A549 (cell line): ENCODE measurements at regions not wholly inside any gene's neighbourhood (a gene's known extent, or its start where the extent isn't known, plus 50 kb on each side); places are given as distances from the start of the nearest gene placed in this dataset.
"Not testable (repeated sequence)": the region's sequence is repeated elsewhere in the genome, so short reads cannot be mapped to it uniquely, and the experiment has no call there.

Source experiments
- ATAC-seq, 2 experiments: fragments of 200-7000 bp in 1 of 2; fragments of >200 bp in 1 of 2; cut with Nextera tagmentation in 1 of 2; cut with Tn5 transposase in 1 of 2; 3 replicates each; pipeline versions ENCODE4 v1.8.0 to v1.9.1; 2018 to 2020; ENCODE audit warnings: mild to moderate bottlenecking in 1 of 2, moderate library complexity in 1 of 2
- CTCF ChIA-PET: fragments of 300-600 bp; sonication (Branson Sonifier 250); formaldehyde crosslinking; extraction: SDS; loops from one replicate; lab custom pipeline; 2021; ENCODE audit warnings: antibody characterized with exemption, inconsistent platforms; lab: Yijun Ruan, JAX
- POLR2A ChIA-PET: fragments of 350-600 bp; formaldehyde crosslinking; extraction: SDS; loops from one replicate; lab custom pipeline; 2021; ENCODE audit warnings: antibody characterized with exemption, inconsistent platforms; lab: Yijun Ruan, JAX
- DNase-seq, 2 experiments: peaks; one replicate each; pipeline versions ENCODE4 v3.0.0 to v3.0.0-alpha.2; 2011 to 2016; ENCODE audit warnings: low read depth in 1 of 2, low spot score in 1 of 2
- FAIRE-seq: peaks from 2 replicates; lab custom pipeline; 2011; peaks lifted over from hg19 to GRCh38; lab: Jason Lieb, UNC
- H3K27ac ChIP-seq, 2 experiments: fragments of >200 bp; sonication (Bioruptor Twin); formaldehyde crosslinking; 3 replicates each; pipeline ENCODE4 v1.5.1; 2016 to 2017
- H3K4me1 ChIP-seq: fragments of >200 bp; sonication (Bioruptor Twin); formaldehyde crosslinking; 3 replicates; pipeline ENCODE4 v1.6.1; 2016
- H3K4me2 ChIP-seq: fragments of >200 bp; sonication (Bioruptor Twin); formaldehyde crosslinking; 3 replicates; pipeline ENCODE4 v1.6.1; 2016
- H3K4me3 ChIP-seq: fragments of >200 bp; sonication (Bioruptor Twin); formaldehyde crosslinking; 3 replicates; pipeline ENCODE4 v1.5.1; 2016
- H3K9me3 ChIP-seq: fragments of >200 bp; sonication (Bioruptor Twin); formaldehyde crosslinking; 3 replicates; pipeline ENCODE4 v1.6.1; 2016
- CBX2 ChIP-seq: fragments of 200-600 bp; sonication (generic); IDR thresholded peaks from 2 replicates; pipeline ENCODE4 v1.6.1; 2016; ENCODE audit warnings: low read depth, mild to moderate bottlenecking, borderline replicate concordance
- CBX8 ChIP-seq: fragments of 200-600 bp; sonication (generic); IDR thresholded peaks from 2 replicates; pipeline ENCODE4 v1.6.1; 2016
- CEBPB ChIP-seq, 2 experiments: fragments of >200 bp in 1 of 2; sonication (Bioruptor Twin) in 1 of 2; formaldehyde crosslinking in 1 of 2; IDR thresholded peaks; 2 replicates each; pipeline ENCODE4 v1.6.1; 2012 to 2016
- CHD2 ChIP-seq: fragments of 150-350 bp; IDR thresholded peaks from 2 replicates; pipeline ENCODE4 v1.6.1; 2014; ENCODE audit warnings: low read length; ENCODE audit not compliant: partially characterized antibody
- EHMT2 ChIP-seq: fragments of 200-600 bp; sonication (generic); IDR thresholded peaks from 2 replicates; pipeline ENCODE4 v1.6.1; 2016; ENCODE audit warnings: antibody characterized with exemption, low read depth, mild to moderate bottlenecking, moderate library complexity
- EP300 ChIP-seq, 2 experiments: fragments of >200 bp; sonication (Bioruptor Twin); formaldehyde crosslinking; IDR thresholded peaks; 2 replicates in 1 of 2; 3 replicates in 1 of 2; pipeline ENCODE4 v1.6.1; 2016 to 2017
- ESRRA ChIP-seq: fragments of 150-350 bp; IDR thresholded peaks from 2 replicates; pipeline ENCODE4 v1.6.1; 2014; ENCODE audit warnings: mild to moderate bottlenecking, low read length, borderline replicate concordance
- HEYL ChIP-seq: fragments of 250-450 bp; sonication (Bioruptor Pico); IDR thresholded peaks from 2 replicates; pipeline ENCODE4 v1.8.0; 2021; ENCODE audit warnings: mild to moderate bottlenecking, moderate library complexity
- MAFK ChIP-seq: fragments of 450-650 bp; IDR thresholded peaks from 2 replicates; pipeline ENCODE4 v1.6.1; 2014; ENCODE audit not compliant: partially characterized antibody
- MAX ChIP-seq: IDR thresholded peaks from 2 replicates; pipeline ENCODE4 v1.6.1; 2012
- POLR2A ChIP-seq: IDR thresholded peaks from 2 replicates; pipeline ENCODE4 v1.6.1; 2012; ENCODE audit warnings: mild to moderate bottlenecking, low read length
- POLR2AphosphoS2 ChIP-seq: conservative IDR thresholded peaks from 2 replicates; pipeline ENCODE4 v1.6.1; 2012; ENCODE audit warnings: low read length, improper control_type of control experiment, inconsistent platforms
- RAD21 ChIP-seq, 2 experiments: fragments of >200 bp in 1 of 2; sonication (Bioruptor Twin) in 1 of 2; formaldehyde crosslinking in 1 of 2; IDR thresholded peaks in 1 of 2; conservative IDR thresholded peaks in 1 of 2; 2 replicates in 1 of 2; 3 replicates in 1 of 2; pipeline ENCODE4 v1.6.1; 2012 to 2018; ENCODE audit warnings: inconsistent platforms in 1 of 2
- RNF2 ChIP-seq: fragments of 200-600 bp; sonication (generic); IDR thresholded peaks from 2 replicates; pipeline ENCODE4 v1.6.1; 2016; ENCODE audit warnings: low read depth, mild to moderate bottlenecking, antibody characterized with exemption, moderate library complexity, borderline replicate concordance
- SMC3 ChIP-seq: fragments of >200 bp; sonication (Bioruptor Twin); formaldehyde crosslinking; IDR thresholded peaks from 3 replicates; pipeline ENCODE4 v1.6.1; 2018; ENCODE audit warnings: inconsistent platforms
- ZFP36 ChIP-seq: fragments of 450-650 bp; IDR thresholded peaks from 2 replicates; pipeline ENCODE4 v1.6.1; 2014; ENCODE audit warnings: borderline replicate concordance; ENCODE audit not compliant: partially characterized antibody
- ZSCAN20 ChIP-seq: fragments of 250-450 bp; sonication (Bioruptor Pico); IDR thresholded peaks from 2 replicates; pipeline ENCODE4 v1.8.0; 2022; ENCODE audit warnings: mild to moderate bottlenecking, moderate library complexity
- WGBS: methylation state at CpG from one replicate; pipeline ENCODE4 v1.1.6; 2017; ENCODE audit errors: missing lambda C conversion rate; 5-methylcytosine and 5-hydroxymethylcytosine counted together
- TF ChIP-seq, protein P1 (sequence below): fragments of >200 bp; sonication (Bioruptor Twin); formaldehyde crosslinking; IDR thresholded peaks from 3 replicates; pipeline ENCODE4 v1.5.1; 2016
- TF ChIP-seq, protein P2 (sequence below): IDR thresholded peaks from 2 replicates; pipeline ENCODE4 v1.6.1; 2012
- TF ChIP-seq, protein P3 (sequence below): fragments of 250-450 bp; sonication (Bioruptor Pico); IDR thresholded peaks from 2 replicates; pipeline ENCODE4 v1.5.0; 2020; ENCODE audit warnings: low read depth, mild to moderate bottlenecking, moderate library complexity
- TF ChIP-seq, protein P4 (sequence below): fragments of >200 bp; sonication (Bioruptor Twin); formaldehyde crosslinking; IDR thresholded peaks from 3 replicates; pipeline ENCODE4 v1.6.1; 2016
- TF ChIP-seq, protein P5 (sequence below): fragments of 150-350 bp; IDR thresholded peaks from 2 replicates; pipeline ENCODE4 v1.6.1; 2014; ENCODE audit warnings: low read depth, mild to moderate bottlenecking, low read length

DNA sequence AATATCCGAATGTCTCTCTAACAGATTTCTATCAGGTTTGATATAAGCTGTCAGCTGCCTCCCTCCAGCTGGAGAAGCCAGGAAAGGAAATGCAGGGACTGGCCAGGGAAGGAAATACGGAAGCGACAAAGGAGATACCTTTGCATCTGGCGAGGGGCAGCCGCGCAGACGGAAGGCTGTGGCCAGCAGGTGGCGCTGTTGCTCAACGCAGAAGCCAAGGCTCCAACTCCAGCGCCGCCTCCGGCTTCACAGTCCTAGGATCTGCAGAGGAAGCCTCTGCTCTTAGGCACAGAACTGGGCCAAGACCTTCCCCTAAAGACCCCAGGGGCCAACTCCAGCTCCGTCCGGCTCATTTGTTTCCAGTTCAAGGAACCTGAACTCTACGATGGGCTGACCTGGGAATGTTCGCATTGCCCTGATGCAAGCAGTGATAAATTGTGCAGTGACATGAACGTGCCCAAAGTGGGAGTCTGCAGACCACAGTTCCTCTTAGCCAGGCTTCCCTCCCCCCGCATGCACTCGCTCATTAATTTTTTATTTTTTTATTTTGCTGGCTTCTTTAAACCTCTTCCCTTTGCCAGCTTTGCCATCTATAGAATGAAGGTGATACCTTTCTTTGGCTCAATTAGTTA is 97.3 kb upstream of the LYZL2 start:
- ATAC-seq (peak; percentile 92 to 99), DNase-seq (peak in 1 of 2 experiments; percentile 75), FAIRE-seq (peak; percentile 98)
- CTCF ChIA-PET: interaction anchor here (0.6 to 3.6 kb wide), 16 partner anchors 11 to 1480 kb away, joined by 3 to 19 read pairs (median 4); no protein-coding TSS in a partner anchor
- H3K4me1 ChIP-seq, H3K4me3 ChIP-seq, H3K27ac ChIP-seq, POLR2A ChIA-PET, H3K9me3 ChIP-seq: not testable (repeated sequence)
- TF ChIP-seq, protein P1, sequence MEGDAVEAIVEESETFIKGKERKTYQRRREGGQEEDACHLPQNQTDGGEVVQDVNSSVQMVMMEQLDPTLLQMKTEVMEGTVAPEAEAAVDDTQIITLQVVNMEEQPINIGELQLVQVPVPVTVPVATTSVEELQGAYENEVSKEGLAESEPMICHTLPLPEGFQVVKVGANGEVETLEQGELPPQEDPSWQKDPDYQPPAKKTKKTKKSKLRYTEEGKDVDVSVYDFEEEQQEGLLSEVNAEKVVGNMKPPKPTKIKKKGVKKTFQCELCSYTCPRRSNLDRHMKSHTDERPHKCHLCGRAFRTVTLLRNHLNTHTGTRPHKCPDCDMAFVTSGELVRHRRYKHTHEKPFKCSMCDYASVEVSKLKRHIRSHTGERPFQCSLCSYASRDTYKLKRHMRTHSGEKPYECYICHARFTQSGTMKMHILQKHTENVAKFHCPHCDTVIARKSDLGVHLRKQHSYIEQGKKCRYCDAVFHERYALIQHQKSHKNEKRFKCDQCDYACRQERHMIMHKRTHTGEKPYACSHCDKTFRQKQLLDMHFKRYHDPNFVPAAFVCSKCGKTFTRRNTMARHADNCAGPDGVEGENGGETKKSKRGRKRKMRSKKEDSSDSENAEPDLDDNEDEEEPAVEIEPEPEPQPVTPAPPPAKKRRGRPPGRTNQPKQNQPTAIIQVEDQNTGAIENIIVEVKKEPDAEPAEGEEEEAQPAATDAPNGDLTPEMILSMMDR: peak; percentile 71
- peak; percentile 56 for TF ChIP-seq SMC3
- peak; percentile 72 to 75 for TF ChIP-seq RAD21 (conservative IDR thresholded peaks at IDR 0.05 in 1 of 2, IDR thresholded peaks at IDR 0.05 in 1 of 2)
- H3K4me2 ChIP-seq: 0 out of 3 replicates have a peak overlapping the region, but pooled peaks have one; percentile 29
- WGBS: 13% methylated on average over 18 of the region's 19 CpGs

DNA sequence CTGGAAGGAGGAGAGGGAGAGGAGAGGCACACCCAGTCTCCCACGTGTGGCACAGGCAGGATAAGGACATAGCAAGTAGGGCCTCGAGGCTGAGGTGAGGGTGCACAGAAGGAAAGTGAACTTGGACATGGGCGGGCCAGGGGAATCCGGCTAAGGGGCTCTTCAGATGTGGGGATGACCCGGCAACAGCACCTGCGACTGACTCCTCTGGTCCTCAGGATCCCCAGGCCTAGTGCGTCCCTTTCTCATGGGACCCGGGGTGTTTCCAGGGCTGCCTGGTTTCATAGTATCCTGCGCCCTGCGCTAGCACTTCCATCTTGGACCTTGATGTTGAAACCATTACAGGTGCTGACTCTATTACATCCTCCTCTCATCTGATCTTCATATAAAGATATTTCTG is 96.1 kb upstream of the LYZL2 start:
- TF ChIP-seq RNF2 (no peak), EP300 (IDR thresholded peaks at IDR 0.05) (no peak), CEBPB (IDR thresholded peaks at IDR 0.05) (no peak), CHD2 (no peak), SMC3 (no peak), ZSCAN20 (CRISPR knock-in tag) (no peak), POLR2A (no peak), ESRRA (no peak), MAFK (no peak), MAX (no peak), POLR2AphosphoS2 (no peak), CBX2 (no peak), ZFP36 (no peak), CBX8 (no peak), EHMT2 (no peak), HEYL (no peak)
- TF ChIP-seq, protein P2, sequence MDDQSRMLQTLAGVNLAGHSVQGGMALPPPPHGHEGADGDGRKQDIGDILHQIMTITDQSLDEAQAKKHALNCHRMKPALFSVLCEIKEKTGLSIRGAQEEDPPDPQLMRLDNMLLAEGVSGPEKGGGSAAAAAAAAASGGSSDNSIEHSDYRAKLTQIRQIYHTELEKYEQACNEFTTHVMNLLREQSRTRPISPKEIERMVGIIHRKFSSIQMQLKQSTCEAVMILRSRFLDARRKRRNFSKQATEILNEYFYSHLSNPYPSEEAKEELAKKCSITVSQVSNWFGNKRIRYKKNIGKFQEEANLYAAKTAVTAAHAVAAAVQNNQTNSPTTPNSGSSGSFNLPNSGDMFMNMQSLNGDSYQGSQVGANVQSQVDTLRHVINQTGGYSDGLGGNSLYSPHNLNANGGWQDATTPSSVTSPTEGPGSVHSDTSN: no peak
- TF ChIP-seq, protein P3, sequence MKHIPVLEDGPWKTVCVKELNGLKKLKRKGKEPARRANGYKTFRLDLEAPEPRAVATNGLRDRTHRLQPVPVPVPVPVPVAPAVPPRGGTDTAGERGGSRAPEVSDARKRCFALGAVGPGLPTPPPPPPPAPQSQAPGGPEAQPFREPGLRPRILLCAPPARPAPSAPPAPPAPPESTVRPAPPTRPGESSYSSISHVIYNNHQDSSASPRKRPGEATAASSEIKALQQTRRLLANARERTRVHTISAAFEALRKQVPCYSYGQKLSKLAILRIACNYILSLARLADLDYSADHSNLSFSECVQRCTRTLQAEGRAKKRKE (CRISPR knock-in tag): no peak
- TF ChIP-seq, protein P4, sequence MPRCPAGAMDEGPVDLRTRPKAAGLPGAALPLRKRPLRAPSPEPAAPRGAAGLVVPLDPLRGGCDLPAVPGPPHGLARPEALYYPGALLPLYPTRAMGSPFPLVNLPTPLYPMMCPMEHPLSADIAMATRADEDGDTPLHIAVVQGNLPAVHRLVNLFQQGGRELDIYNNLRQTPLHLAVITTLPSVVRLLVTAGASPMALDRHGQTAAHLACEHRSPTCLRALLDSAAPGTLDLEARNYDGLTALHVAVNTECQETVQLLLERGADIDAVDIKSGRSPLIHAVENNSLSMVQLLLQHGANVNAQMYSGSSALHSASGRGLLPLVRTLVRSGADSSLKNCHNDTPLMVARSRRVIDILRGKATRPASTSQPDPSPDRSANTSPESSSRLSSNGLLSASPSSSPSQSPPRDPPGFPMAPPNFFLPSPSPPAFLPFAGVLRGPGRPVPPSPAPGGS: no peak
- TF ChIP-seq, protein P5, sequence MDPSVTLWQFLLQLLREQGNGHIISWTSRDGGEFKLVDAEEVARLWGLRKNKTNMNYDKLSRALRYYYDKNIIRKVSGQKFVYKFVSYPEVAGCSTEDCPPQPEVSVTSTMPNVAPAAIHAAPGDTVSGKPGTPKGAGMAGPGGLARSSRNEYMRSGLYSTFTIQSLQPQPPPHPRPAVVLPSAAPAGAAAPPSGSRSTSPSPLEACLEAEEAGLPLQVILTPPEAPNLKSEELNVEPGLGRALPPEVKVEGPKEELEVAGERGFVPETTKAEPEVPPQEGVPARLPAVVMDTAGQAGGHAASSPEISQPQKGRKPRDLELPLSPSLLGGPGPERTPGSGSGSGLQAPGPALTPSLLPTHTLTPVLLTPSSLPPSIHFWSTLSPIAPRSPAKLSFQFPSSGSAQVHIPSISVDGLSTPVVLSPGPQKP: no peak
- FAIRE-seq (no peak), DNase-seq (no peak), ATAC-seq (no peak)
- Histone ChIP-seq H3K9me3 (no peaks in the 10 kb centered on the region), H3K4me3 (no peak overlapping the region), H3K4me2 (no peak overlapping the region), H3K4me1 (no peaks in the 10 kb centered on the region), H3K27ac (no peak overlapping the region; a peak in 1 of 6 replicates)
- 71% methylated on average over 10 of the region's 10 CpGs for WGBS
- POLR2A ChIA-PET: no interaction called here
- CTCF ChIA-PET: interaction anchor here (1.0 to 3.6 kb wide), 6 partner anchors 12 to 1481 kb away, joined by 3 to 19 read pairs (median 7); no protein-coding TSS in a partner anchor
